K562 (cell line): ENCODE measurements at regions not wholly inside any gene's neighbourhood (a gene's known extent, or its start where the extent isn't known, plus 50 kb on each side); places are given as distances from the start of the nearest gene placed in this dataset.

ENCODE experiments used
- MXI1 ChIP-seq: IDR thresholded peaks from 2 replicates; pipeline ENCODE4 v1.6.1; 2011; ENCODE audit warnings: low read depth, mild to moderate bottlenecking, improper control_type of control experiment, low read length
- SP2 ChIP-seq: IDR thresholded peaks from 2 replicates; pipeline ENCODE4 v1.6.1; 2011; ENCODE audit warnings: mild to moderate bottlenecking, low read depth, low read length, moderate library complexity; ENCODE audit not compliant: poor library complexity, severe bottlenecking; ENCODE audit errors: extremely low read depth
- ZBTB12 ChIP-seq: fragments of 250-450 bp; sonication (Bioruptor Pico); IDR thresholded peaks from 2 replicates; pipeline ENCODE4 v1.4.0; 2020

GRCh38 chr10:2858452-2858851, 208.9 kb upstream of the PFKP start:
- TF ChIP-seq MXI1 (no peak), SP2 (no peak), ZBTB12 (no peak)
